ENCODE measurements at regions not wholly inside any gene's neighbourhood (a gene's known extent, or its start where the extent isn't known, plus 50 kb on each side); places are given as distances from the start of the nearest gene placed in this dataset.

DNA sequence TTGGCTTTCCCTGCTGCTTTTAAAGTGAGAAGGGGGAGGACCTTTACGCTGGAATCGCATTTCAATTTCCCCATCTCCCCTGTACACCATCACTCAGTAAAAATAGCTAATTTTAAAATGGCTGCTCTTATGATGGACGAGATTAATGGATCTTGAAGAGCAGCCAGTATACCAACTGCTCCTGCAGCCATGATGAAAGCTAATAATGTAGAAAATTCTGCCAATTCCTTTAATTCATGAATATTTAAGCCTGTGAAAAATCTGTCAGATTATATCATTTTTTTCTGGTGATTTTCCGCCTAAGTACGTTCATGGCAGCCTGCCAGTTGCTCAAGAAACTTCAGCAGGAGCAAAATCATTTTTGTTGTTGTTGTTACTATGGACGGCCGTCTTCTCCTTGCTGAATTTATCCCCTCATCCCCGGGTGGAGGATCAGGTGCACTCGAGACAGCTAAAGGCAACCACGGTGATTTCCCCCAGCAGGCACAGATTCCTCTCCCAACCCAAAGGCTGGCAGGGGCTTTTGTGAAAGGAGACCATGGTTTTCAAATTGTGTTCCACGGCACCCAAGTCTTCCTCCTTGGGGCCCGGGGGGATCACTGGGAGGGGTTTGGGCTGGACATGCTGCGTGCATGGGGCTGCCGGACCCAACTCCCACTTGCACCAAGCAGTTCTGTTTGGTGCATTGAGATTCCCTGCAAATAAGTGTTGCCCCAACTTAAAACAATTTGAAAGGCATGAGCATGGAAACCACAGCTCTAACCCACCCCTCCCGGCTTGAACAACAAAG is 289.6 kb downstream of the UACA start:
- intact Hi-C loops (cut with micrococcal nuclease): loop anchor here (2.0 to 10.0 kb wide), 2 partner anchors 19 to 99 kb away; no protein-coding TSS in a partner anchor
- H2BK120ac ChIP-seq (ENCODE audit: low read depth, low read length): peak overlapping the region; percentile 88
- no peaks in the 10 kb centered on the region for H3K79me1 ChIP-seq (ENCODE audit: low read depth in 1 of 2, low read length in 2 of 2)
- peak overlapping the region; percentile 68 for H4K5ac ChIP-seq (ENCODE audit: low read depth, low read length)
- H3K4ac ChIP-seq (ENCODE audit: low read depth, low read length): peak overlapping the region; percentile 86
- H3K27ac ChIP-seq (ENCODE audit: insufficient read depth, low read length): peak overlapping the region; percentile 67
- peaks cover 18% of the 10 kb centered on the region for H3K9me1 ChIP-seq (ENCODE audit: insufficient read depth, low read length)
- in situ Hi-C loops (cut with MboI; ENCODE audit: low sequenced_read_pairs): no loop called here
- no peak overlapping the region for H2AFZ ChIP-seq (replicated peaks; ENCODE audit: low read length, poor library complexity)
- H3K4me3 ChIP-seq (ENCODE audit: insufficient read depth, low read depth, low read length): no peak overlapping the region
- dilution Hi-C loops (cut with HindIII; ENCODE audit: low sequenced_read_pairs, unreplicated experiment): no loop called here
- H2BK5ac ChIP-seq (ENCODE audit: low read depth, low read length, poor library complexity, severe bottlenecking): peak overlapping the region; percentile 82
- peak overlapping the region; percentile 58 for H3K9ac ChIP-seq (ENCODE audit: low read depth, low read length)
- H2BK15ac ChIP-seq (ENCODE audit: low read depth, low read length): peak overlapping the region; percentile 94; the same call in 2 of the 3 replicates
- H2BK20ac ChIP-seq (ENCODE audit: low read depth, low read length): peak overlapping the region; percentile 88
- no peak for ATAC-seq (ENCODE audit: low read depth)
- BruUV-seq (replicated peaks): no TSS peak
- peaks cover 16% of the 10 kb centered on the region for H3K4me1 ChIP-seq (ENCODE audit: control insufficient read depth, insufficient read depth, low read length)
- H3K14ac ChIP-seq (replicated peaks; ENCODE audit: low read depth, low read length): peak overlapping the region; percentile 75
- POLR2A ChIA-PET (ENCODE audit: unreplicated experiment): no interaction called here
- H3K23ac ChIP-seq (ENCODE audit: low read depth, low read length): peak overlapping the region; percentile 50
- H4K20me1 ChIP-seq (ENCODE audit: insufficient read depth, low read length): no peaks in the 10 kb centered on the region
- peak overlapping the region; percentile 82 to 87; a peak in 3 of 4 replicates for H4K8ac ChIP-seq (ENCODE audit: low read depth in 2 of 2, low read length in 2 of 2)
- TF ChIP-seq POLR2A (IDR thresholded peaks at IDR 0.05; ENCODE audit: low read depth, low read length): no peak
- TF ChIP-seq SMC3 (IDR thresholded peaks at IDR 0.05; ENCODE audit: low read depth, low read length): no peak
- TF ChIP-seq BHLHE40 (IDR thresholded peaks at IDR 0.05; ENCODE audit: low read depth, low read length): no peak
- TF ChIP-seq, protein P1, sequence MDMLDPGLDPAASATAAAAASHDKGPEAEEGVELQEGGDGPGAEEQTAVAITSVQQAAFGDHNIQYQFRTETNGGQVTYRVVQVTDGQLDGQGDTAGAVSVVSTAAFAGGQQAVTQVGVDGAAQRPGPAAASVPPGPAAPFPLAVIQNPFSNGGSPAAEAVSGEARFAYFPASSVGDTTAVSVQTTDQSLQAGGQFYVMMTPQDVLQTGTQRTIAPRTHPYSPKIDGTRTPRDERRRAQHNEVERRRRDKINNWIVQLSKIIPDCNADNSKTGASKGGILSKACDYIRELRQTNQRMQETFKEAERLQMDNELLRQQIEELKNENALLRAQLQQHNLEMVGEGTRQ (IDR thresholded peaks at IDR 0.05; ENCODE audit: low read depth, low read length): no peak
- no peak for TF ChIP-seq NFE2L2 (IDR thresholded peaks at IDR 0.05; ENCODE audit: low read depth, low read length)
- H3K36me3 ChIP-seq (ENCODE audit: control insufficient read depth, insufficient read depth, low read length): no peaks in the 10 kb centered on the region
- no peaks in the 10 kb centered on the region for H3K9me3 ChIP-seq (ENCODE audit: control insufficient read depth, insufficient read depth, low read length)
- peak overlapping the region; percentile 87 for H3K18ac ChIP-seq (ENCODE audit: low read depth, low read length)
- H3K56ac ChIP-seq (ENCODE audit: extremely low read depth, insufficient read depth, low read length): peak overlapping the region; percentile 73; the same call in 1 of the 2 replicates
- peak overlapping the region; percentile 96 for H4K91ac ChIP-seq (ENCODE audit: insufficient read depth, low read depth, low read length)
- H2AK9ac ChIP-seq (replicated peaks; ENCODE audit: low read depth, low read length, poor library complexity): no peak overlapping the region
- peak overlapping the region; percentile 40 for H3K4me2 ChIP-seq (ENCODE audit: low read depth, low read length)
- H2AK5ac ChIP-seq (ENCODE audit: low read depth, low read length): peak overlapping the region; percentile 98
- H3K27me3 ChIP-seq (ENCODE audit: control insufficient read depth, insufficient read depth, low read length): peaks cover 17% of the 10 kb centered on the region
- DNase-seq: no peak
- no CpG with 5 or more reads among the region's 15 CpGs for WGBS, 2 experiments (ENCODE audit: extremely low coverage in 2 of 2, insufficient read length in 1 of 2)
- CTCF ChIA-PET: interaction anchor here (0.6 kb wide), 1 partner anchor 338 kb away, joined by 7 read pairs; no protein-coding TSS in a partner anchor
